Lower lobe of right lung (tissue), 2 donors: ENCODE measurements at regions not wholly inside any gene's neighbourhood (a gene's known extent, or its start where the extent isn't known, plus 50 kb on each side); places are given as distances from the start of the nearest gene placed in this dataset.
"Not testable (repeated sequence)": the region's sequence is repeated elsewhere in the genome, so short reads cannot be mapped to it uniquely, and the experiment has no call there.

Experiments used
- ATAC-seq, 2 donors: fragments of 200-7000 bp; cut with Tn5 transposase; one replicate each; pipeline ENCODE4 v1.9.1; 2020 to 2022; ENCODE audit warnings: mild to moderate bottlenecking in 2 of 2, moderate library complexity in 2 of 2
- DNase-seq: peaks from one replicate; pipeline ENCODE4 v3.0.0-alpha.2; 2020
- H3K27ac ChIP-seq: fragments of 200-600 bp; one replicate; pipeline ENCODE4 v1.8.0; 2022
- H3K27me3 ChIP-seq: fragments of 200-600 bp; one replicate; pipeline ENCODE4 v1.8.0; 2022; ENCODE audit warnings: low read depth
- H3K36me3 ChIP-seq: fragments of 200-600 bp; one replicate; pipeline ENCODE4 v1.8.0; 2022; ENCODE audit warnings: mild to moderate bottlenecking
- H3K4me1 ChIP-seq: fragments of 200-600 bp; one replicate; pipeline ENCODE4 v1.8.0; 2022
- H3K4me3 ChIP-seq: fragments of 200-600 bp; one replicate; pipeline ENCODE4 v1.8.0; 2022; ENCODE audit warnings: mild to moderate bottlenecking
- H3K9me3 ChIP-seq: fragments of 200-600 bp; one replicate; pipeline ENCODE4 v1.8.0; 2022
- intact Hi-C: fragments of 100-400 bp; cut with DNase I; formaldehyde crosslinking; loops from one replicate; pipeline ENCODE4 v1.11.0; 2022
- TF ChIP-seq, protein P1 (sequence below): fragments of 200-600 bp; IDR thresholded peaks from one replicate; pipeline ENCODE4 v1.8.0; 2022; ENCODE audit warnings: antibody characterized with exemption, mild to moderate bottlenecking
- donor health status: DM: no; HTN: yes; CAD: no; lungs with severe emphysema.

DNA sequence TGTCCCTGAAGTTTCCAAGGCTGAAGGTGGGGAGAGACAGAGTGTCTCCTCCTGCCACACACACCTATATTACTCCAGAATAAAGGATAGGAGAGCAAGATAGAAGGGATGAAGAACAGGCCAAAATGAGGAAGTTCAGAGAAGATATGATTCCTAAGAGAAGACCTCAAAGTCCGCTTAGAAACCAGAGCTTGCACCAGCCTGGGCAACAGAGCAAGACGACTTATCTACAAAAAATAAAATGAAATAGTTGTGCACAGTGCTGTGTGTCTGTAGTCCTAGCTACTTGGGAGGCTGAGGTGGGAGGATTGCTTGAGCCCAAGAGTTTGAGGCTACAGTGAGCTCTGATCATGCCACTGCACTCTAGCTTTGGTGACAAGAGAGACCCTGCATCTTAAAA lies 128.2 kb downstream of the HS3ST3B1 start:
- no peak overlapping the region for H3K4me3 ChIP-seq
- intact Hi-C loops: no loop called here
- TF ChIP-seq, protein P1, sequence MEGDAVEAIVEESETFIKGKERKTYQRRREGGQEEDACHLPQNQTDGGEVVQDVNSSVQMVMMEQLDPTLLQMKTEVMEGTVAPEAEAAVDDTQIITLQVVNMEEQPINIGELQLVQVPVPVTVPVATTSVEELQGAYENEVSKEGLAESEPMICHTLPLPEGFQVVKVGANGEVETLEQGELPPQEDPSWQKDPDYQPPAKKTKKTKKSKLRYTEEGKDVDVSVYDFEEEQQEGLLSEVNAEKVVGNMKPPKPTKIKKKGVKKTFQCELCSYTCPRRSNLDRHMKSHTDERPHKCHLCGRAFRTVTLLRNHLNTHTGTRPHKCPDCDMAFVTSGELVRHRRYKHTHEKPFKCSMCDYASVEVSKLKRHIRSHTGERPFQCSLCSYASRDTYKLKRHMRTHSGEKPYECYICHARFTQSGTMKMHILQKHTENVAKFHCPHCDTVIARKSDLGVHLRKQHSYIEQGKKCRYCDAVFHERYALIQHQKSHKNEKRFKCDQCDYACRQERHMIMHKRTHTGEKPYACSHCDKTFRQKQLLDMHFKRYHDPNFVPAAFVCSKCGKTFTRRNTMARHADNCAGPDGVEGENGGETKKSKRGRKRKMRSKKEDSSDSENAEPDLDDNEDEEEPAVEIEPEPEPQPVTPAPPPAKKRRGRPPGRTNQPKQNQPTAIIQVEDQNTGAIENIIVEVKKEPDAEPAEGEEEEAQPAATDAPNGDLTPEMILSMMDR: no peak

DNA sequence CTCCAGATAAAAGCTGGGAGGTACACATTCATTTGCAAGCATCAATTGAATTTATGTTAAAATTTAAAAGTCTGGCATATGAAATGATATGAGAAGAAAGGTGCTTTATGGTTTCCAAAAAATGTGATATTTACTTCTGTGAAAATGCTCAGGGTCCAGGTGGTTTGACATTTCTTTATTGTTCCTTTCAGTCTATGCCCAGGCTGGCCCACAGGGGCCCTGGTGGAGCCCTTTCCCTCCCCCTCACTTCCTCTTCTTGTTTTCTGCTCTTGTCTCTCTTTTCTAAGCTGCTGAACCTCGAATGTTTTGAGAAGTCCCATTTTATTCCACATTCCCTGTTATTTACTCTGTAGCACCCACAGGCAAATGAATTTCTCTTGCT lies 127.8 kb downstream of the HS3ST3B1 start:
- H3K27ac ChIP-seq: peak overlapping the region; percentile 2
- no peak for ATAC-seq
- H3K36me3 ChIP-seq: no peaks in the 10 kb centered on the region
- H3K27me3 ChIP-seq: peaks cover 4% of the 10 kb centered on the region
- H3K9me3 ChIP-seq: no peaks in the 10 kb centered on the region
- no peaks in the 10 kb centered on the region for H3K4me1 ChIP-seq
- intact Hi-C loops: no loop called here
- H3K4me3 ChIP-seq: no peak overlapping the region
- TF ChIP-seq, protein P1: no peak
- no peak for DNase-seq

More for the DNA sequence above, 128.2 kb downstream of the HS3ST3B1 start:
- Histone ChIP-seq H3K27me3 (peaks cover 4% of the 10 kb centered on the region), H3K27ac (peak overlapping the region; percentile 2), H3K9me3 (no peaks in the 10 kb centered on the region), H3K4me1 (no peaks in the 10 kb centered on the region), H3K36me3 (no peaks in the 10 kb centered on the region)
- ATAC-seq (no peak), DNase-seq (no peak)

DNA sequence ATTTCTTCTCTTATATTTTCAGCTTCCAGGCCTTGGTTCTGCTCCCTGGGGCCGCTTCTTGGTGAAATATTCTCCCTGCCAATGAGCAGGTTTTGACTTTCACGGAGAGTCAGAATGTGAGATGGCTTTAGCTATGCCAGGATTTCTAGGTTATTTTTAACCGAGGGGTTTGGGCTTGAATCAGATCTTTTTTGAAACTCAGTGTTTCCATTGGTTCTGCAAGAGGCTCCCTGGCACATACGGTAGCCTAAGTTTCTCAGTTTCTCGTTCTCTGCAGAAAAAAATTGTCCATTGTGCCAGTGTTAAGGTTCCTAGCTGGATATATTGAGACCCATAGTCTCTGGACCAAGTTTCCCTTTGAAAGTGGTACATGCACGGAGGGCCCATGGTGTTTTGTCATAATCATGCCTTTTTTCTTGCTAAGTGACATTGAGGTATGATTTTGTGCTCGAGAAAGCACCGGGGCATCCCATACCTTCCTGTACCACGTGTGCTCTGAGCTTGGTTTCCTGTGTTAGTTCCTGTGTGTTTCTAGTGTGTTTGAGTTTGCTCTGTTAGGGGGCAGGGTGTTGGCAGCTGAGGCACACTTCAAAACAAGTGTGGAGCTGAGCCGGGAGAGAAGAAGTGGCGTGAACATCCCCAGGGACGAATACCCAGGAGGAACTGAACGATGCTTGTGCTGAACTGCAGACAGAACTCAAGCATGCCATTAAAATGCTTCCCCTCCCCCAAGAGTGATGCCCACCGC lies 127.2 kb downstream of the HS3ST3B1 start:
- DNase-seq (no peak), ATAC-seq (peak; percentile 71)
- intact Hi-C loops: no loop called here
- Histone ChIP-seq H3K4me1 (no peaks in the 10 kb centered on the region), H3K4me3 (no peak overlapping the region), H3K36me3 (no peaks in the 10 kb centered on the region), H3K27me3 (peaks cover 4% of the 10 kb centered on the region), H3K27ac (no peak overlapping the region), H3K9me3 (no peaks in the 10 kb centered on the region)
- TF ChIP-seq, protein P1: no peak

DNA sequence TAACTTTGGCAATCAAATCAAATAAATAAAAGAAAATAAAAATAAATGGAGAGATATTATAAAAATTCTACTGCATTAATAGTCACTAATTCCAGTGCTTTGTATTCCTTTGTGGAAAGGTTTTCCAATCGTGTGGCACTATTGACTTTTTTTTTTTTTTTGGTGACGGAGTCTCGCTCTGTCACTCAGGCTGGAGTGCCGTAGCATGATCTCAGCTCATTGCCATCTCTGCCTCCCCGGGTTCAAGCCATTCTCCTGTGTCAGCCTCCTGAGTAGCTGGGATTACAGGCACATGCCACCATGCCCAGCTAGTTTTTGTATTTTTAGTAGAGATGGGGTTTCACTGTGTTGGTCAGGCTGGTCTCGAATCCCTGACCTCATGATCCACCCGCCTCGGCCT lies 122.3 kb downstream of the HS3ST3B1 start:
- ATAC-seq, H3K9me3 ChIP-seq, H3K36me3 ChIP-seq, H3K4me1 ChIP-seq, H3K27me3 ChIP-seq, H3K4me3 ChIP-seq, intact Hi-C loops, DNase-seq, H3K27ac ChIP-seq: not testable (repeated sequence)

DNA sequence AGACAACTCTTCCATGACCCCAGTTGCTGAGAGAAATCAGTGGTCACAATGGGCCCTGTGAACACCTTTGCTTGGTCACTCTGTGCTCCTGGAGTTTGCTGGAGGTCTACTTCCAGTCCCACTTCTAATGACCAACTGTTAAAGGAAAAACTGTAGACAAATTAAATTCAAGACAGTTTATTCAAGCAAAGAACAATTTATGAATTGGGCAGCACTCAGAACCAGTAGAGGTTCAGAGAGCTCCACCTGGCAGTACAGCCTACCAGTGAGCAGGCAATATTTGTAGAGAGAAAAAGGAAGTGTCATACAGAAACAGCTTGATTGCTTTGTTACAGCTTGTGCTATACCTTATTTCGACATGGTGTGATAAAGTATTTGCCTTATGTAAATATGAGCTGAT lies 116.5 kb downstream of the HS3ST3B1 start:
- H3K36me3 ChIP-seq: no peaks in the 10 kb centered on the region
- no peak overlapping the region for H3K4me3 ChIP-seq
- H3K27ac ChIP-seq: no peak overlapping the region
- DNase-seq: no peak
- no peaks in the 10 kb centered on the region for H3K9me3 ChIP-seq
- H3K4me1 ChIP-seq: no peaks in the 10 kb centered on the region
- H3K27me3 ChIP-seq: no peaks in the 10 kb centered on the region
- no peak for ATAC-seq
- intact Hi-C loops: no loop called here
- TF ChIP-seq, protein P1: no peak

DNA sequence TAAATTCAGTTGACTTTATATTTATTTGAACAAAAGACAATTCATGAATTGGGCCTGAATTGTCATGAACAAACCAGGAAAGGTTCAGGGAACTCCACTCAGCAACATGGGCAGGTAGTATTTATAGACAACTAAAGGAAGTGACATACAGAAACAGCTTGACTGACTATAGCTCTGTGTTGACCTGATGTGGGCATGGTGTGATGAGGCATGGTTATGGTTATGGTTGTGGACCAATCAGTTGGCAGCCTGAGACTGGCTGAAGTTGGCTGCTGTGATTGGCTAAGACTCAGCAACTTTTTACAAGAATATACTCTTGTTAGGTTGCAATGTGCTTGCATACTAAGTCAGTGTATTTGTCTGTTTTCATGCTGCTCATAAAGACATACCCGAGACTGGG lies 108.4 kb downstream of the HS3ST3B1 start:
- TF ChIP-seq, protein P1: no peak
- no peak for ATAC-seq
- Histone ChIP-seq H3K9me3 (no peaks in the 10 kb centered on the region), H3K4me3 (no peak overlapping the region), H3K4me1 (no peaks in the 10 kb centered on the region), H3K27ac (no peak overlapping the region), H3K36me3 (no peaks in the 10 kb centered on the region), H3K27me3 (no peaks in the 10 kb centered on the region)
- intact Hi-C loops: no loop called here
- no peak for DNase-seq
